GM23338 (cell line): ENCODE measurements at regions not wholly inside any gene's neighbourhood (a gene's known extent, or its start where the extent isn't known, plus 50 kb on each side); places are given as distances from the start of the nearest gene placed in this dataset.

Source experiments
- ATAC-seq: fragments of 200-7000 bp; cut with Tn5 transposase; 3 replicates; pipeline ENCODE4 v1.9.1; 2020
- DNase-seq: peaks from one replicate; pipeline ENCODE4 v3.0.0-alpha.2; 2015; ENCODE audit warnings: low spot score
- H2AFZ ChIP-seq: fragments of 200-600 bp; sonication (generic); 2 replicates; pipeline ENCODE4 v1.8.0; 2016; ENCODE audit warnings: antibody characterized with exemption, mild to moderate bottlenecking, moderate library complexity
- H3F3A ChIP-seq: fragments of 200-600 bp; sonication (generic); replicated peaks from 2 replicates; pipeline ENCODE4 v1.8.0; 2017; ENCODE audit warnings: antibody characterized with exemption, mixed run types, low read depth
- H3K27ac ChIP-seq: fragments of 200-600 bp; sonication (generic); 2 replicates; pipeline ENCODE4 v1.6.1; 2016; ENCODE audit warnings: low read depth
- H3K27me3 ChIP-seq: fragments of 200-600 bp; sonication (generic); 2 replicates; pipeline ENCODE4 v1.8.0; 2016; ENCODE audit warnings: mild to moderate bottlenecking, mixed run types, moderate library complexity; ENCODE audit not compliant: insufficient read depth
- H3K36me3 ChIP-seq: fragments of 200-600 bp; sonication (generic); 2 replicates; pipeline ENCODE4 v1.8.0; 2016; ENCODE audit warnings: mild to moderate bottlenecking; ENCODE audit not compliant: insufficient read depth
- H3K4me1 ChIP-seq: fragments of 200-600 bp; sonication (generic); 2 replicates; pipeline ENCODE4 v1.8.0; 2016; ENCODE audit warnings: mild to moderate bottlenecking, moderate library complexity; ENCODE audit not compliant: insufficient read depth
- H3K4me2 ChIP-seq: fragments of 200-600 bp; sonication (generic); 2 replicates; pipeline ENCODE4 v1.7.1; 2017; ENCODE audit warnings: mixed run types
- H3K4me3 ChIP-seq: fragments of 200-600 bp; sonication (generic); 2 replicates; pipeline ENCODE4 v1.6.1; 2016; ENCODE audit warnings: mixed run types
- H3K79me2 ChIP-seq: fragments of 200-600 bp; sonication (generic); replicated peaks from 2 replicates; pipeline ENCODE4 v1.8.0; 2017; ENCODE audit warnings: mild to moderate bottlenecking; ENCODE audit not compliant: insufficient read depth
- H3K9me2 ChIP-seq: fragments of 200-600 bp; sonication (generic); 2 replicates; pipeline ENCODE4 v1.8.0; 2017; ENCODE audit not compliant: insufficient read depth
- H4K20me1 ChIP-seq: fragments of 200-600 bp; sonication (generic); replicated peaks from 2 replicates; pipeline ENCODE4 v1.8.0; 2017; ENCODE audit warnings: mild to moderate bottlenecking; ENCODE audit not compliant: insufficient read depth
- H3K27ac Mint-ChIP-seq: 2 replicates; pipeline ENCODE4 v1.8.0; 2020; ENCODE audit warnings: inconsistent platforms, mild to moderate bottlenecking, moderate library complexity, mixed read lengths
- H3K27me3 Mint-ChIP-seq: 3 replicates; pipeline ENCODE4 v1.8.0; 2022; ENCODE audit warnings: low read depth, mild to moderate bottlenecking, moderate library complexity, mixed read lengths, inconsistent platforms; ENCODE audit not compliant: insufficient read depth, poor library complexity
- H3K36me3 Mint-ChIP-seq: 3 replicates; pipeline ENCODE4 v1.8.0; 2021; ENCODE audit warnings: low read depth, mild to moderate bottlenecking, inconsistent platforms, moderate library complexity, mixed read lengths
- H3K4me1 Mint-ChIP-seq: 3 replicates; pipeline ENCODE4 v1.8.0; 2020; ENCODE audit warnings: mild to moderate bottlenecking, inconsistent platforms, mixed read lengths
- H3K4me3 Mint-ChIP-seq: 3 replicates; pipeline ENCODE4 v1.8.0; 2021; ENCODE audit warnings: moderate library complexity, mild to moderate bottlenecking, inconsistent platforms, mixed read lengths
- H3K9me3 Mint-ChIP-seq: 3 replicates; pipeline ENCODE4 v1.8.0; 2020; ENCODE audit warnings: moderate library complexity, mild to moderate bottlenecking, inconsistent platforms, mixed read lengths
- CREB1 ChIP-seq: fragments of 250-450 bp; sonication (Bioruptor Pico); IDR thresholded peaks from 2 replicates; pipeline ENCODE4 v1.5.0; 2020; ENCODE audit warnings: low read depth, mild to moderate bottlenecking, moderate library complexity
- CTCF ChIP-seq, 2 experiments: fragments of 200-600 bp in 1 of 2; sonication (generic) in 1 of 2; conservative IDR thresholded peaks; 2 replicates each; pipeline versions ENCODE4 v1.5.1 to v1.6.1; 2016 to 2017; ENCODE audit warnings: antibody characterized with exemption in 2 of 2, low read depth in 2 of 2, mild to moderate bottlenecking in 2 of 2, moderate library complexity in 1 of 2
- ETS1 ChIP-seq: IDR thresholded peaks from 2 replicates; pipeline ENCODE4 v1.6.1; 2016; ENCODE audit warnings: antibody characterized with exemption
- EZH2 ChIP-seq: fragments of 200-600 bp; sonication (generic); IDR thresholded peaks from one replicate; pipeline ENCODE4 v1.8.0; 2017; ENCODE audit warnings: antibody characterized with exemption, mild to moderate bottlenecking, low read depth; ENCODE audit not compliant: unreplicated experiment
- EZH2phosphoT487 ChIP-seq: fragments of 200-600 bp; sonication (generic); IDR thresholded peaks from one replicate; pipeline ENCODE4 v1.8.1; 2018; ENCODE audit warnings: antibody characterized with exemption; ENCODE audit not compliant: unreplicated experiment
- JUNB ChIP-seq: IDR thresholded peaks from one replicate; pipeline ENCODE4 v1.6.1; 2016; ENCODE audit warnings: antibody characterized with exemption; ENCODE audit not compliant: unreplicated experiment
- NANOG ChIP-seq: IDR thresholded peaks from 2 replicates; pipeline ENCODE4 v1.6.1; 2016; ENCODE audit warnings: antibody characterized with exemption, borderline replicate concordance
- POLR2AphosphoS5 ChIP-seq: IDR thresholded peaks from 2 replicates; pipeline ENCODE4 v1.6.1; 2016; ENCODE audit warnings: antibody characterized with exemption, low read depth
- ZNF114 ChIP-seq: fragments of 250-450 bp; sonication (Bioruptor Pico); IDR thresholded peaks from 2 replicates; pipeline ENCODE4 v1.5.0; 2020; ENCODE audit warnings: mild to moderate bottlenecking, moderate library complexity
- ZNF462 ChIP-seq: fragments of 250-450 bp; sonication (Bioruptor Pico); IDR thresholded peaks from 2 replicates; pipeline ENCODE4 v1.5.0; 2020; ENCODE audit warnings: mild to moderate bottlenecking, moderate library complexity

GRCh38 chr4:129641179-129641578 lies 545.2 kb downstream of the C4orf33 start:
- Histone ChIP-seq H4K20me1 (no peaks in the 10 kb centered on the region), H3F3A (no peaks in the 10 kb centered on the region), H3K4me2 (no peak overlapping the region), H3K4me3 (no peak overlapping the region), H3K27me3 (no peaks in the 10 kb centered on the region), H3K36me3 (no peaks in the 10 kb centered on the region), H3K27ac (no peak overlapping the region), H3K79me2 (no peaks in the 10 kb centered on the region), H3K9me2 (peaks cover 3% of the 10 kb centered on the region; the same call in 1 of the 2 replicates), H3K4me1 (no peaks in the 10 kb centered on the region), H2AFZ (peak overlapping the region; percentile 79)
- Mint-ChIP-seq H3K27me3 (peaks cover 3% of the 10 kb centered on the region), H3K36me3 (peaks cover 7% of the 10 kb centered on the region; the same call in 1 of the 3 replicates), H3K9me3 (0 out of 3 replicates have a peak, but pooled peaks cover 8% of the 10 kb centered on the region), H3K27ac (no peak overlapping the region), H3K4me3 (no peak overlapping the region), H3K4me1 (no peaks in the 10 kb centered on the region)
- TF ChIP-seq CTCF (conservative IDR thresholded peaks at IDR 0.05; ENCODE audit: low read depth in 2 of 2) (peak; percentile 71 to 86), NANOG (no peak)
- ATAC-seq (peak; percentile 68), DNase-seq (peak; percentile 85)

GRCh38 chr4:129645461-129645860 lies 549.5 kb downstream of the C4orf33 start:
- DNase-seq (no peak), ATAC-seq (no peak)
- Histone ChIP-seq H3K79me2 (no peaks in the 10 kb centered on the region), H3K27ac (no peak overlapping the region), H4K20me1 (no peaks in the 10 kb centered on the region), H2AFZ (no peak overlapping the region), H3K9me2 (no peaks in the 10 kb centered on the region), H3K4me3 (no peak overlapping the region), H3K36me3 (no peaks in the 10 kb centered on the region), H3K4me1 (no peaks in the 10 kb centered on the region), H3K27me3 (no peaks in the 10 kb centered on the region), H3F3A (no peaks in the 10 kb centered on the region), H3K4me2 (no peak overlapping the region)
- peaks cover 5% of the 10 kb centered on the region; the same call in 1 of the 3 replicates for H3K36me3 Mint-ChIP-seq
- H3K4me3 Mint-ChIP-seq, result no peak overlapping the region
- 0 out of 3 replicates have a peak, but pooled peaks cover 6% of the 10 kb centered on the region for H3K9me3 Mint-ChIP-seq
- H3K27me3 Mint-ChIP-seq, result peaks cover 3% of the 10 kb centered on the region
- H3K27ac Mint-ChIP-seq, result no peak overlapping the region
- no peaks in the 10 kb centered on the region for H3K4me1 Mint-ChIP-seq
- TF ChIP-seq EZH2phosphoT487, result no peak
- no peak for TF ChIP-seq CREB1 (CRISPR knock-in tag)
- no peak for TF ChIP-seq CTCF (conservative IDR thresholded peaks at IDR 0.05; ENCODE audit: low read depth in 2 of 2)
- no peak for TF ChIP-seq POLR2AphosphoS5
- no peak for TF ChIP-seq ETS1
- no peak for TF ChIP-seq ZNF114 (CRISPR knock-in tag)
- TF ChIP-seq ZNF462 (CRISPR knock-in tag), result no peak
- TF ChIP-seq EZH2, result no peak
- no peak for TF ChIP-seq JUNB
